Heart right ventricle (tissue), 16 donors: ENCODE measurements at regions not wholly inside any gene's neighbourhood (a gene's known extent, or its start where the extent isn't known, plus 50 kb on each side); places are given as distances from the start of the nearest gene placed in this dataset.

Source experiments
- ATAC-seq, 8 donors: fragments of 200-7000 bp; cut with Tn5 transposase; one replicate each; pipeline ENCODE4 v1.9.1; 2020; ENCODE audit warnings: mild to moderate bottlenecking in 8 of 8, moderate library complexity in 8 of 8, moderate number of reproducible peaks in 1 of 8
- DNase-seq, 2 donors: peaks; one replicate each; pipeline ENCODE4 v3.0.0-alpha.2; 2020
- H3K27ac ChIP-seq, 10 donors: fragments of 200-600 bp; sonication (generic) in 2 of 10; one replicate each; pipeline versions ENCODE4 v1.5.0 to v1.8.0; 2020 to 2022; ENCODE audit warnings: mild to moderate bottlenecking in 3 of 10
- H3K27me3 ChIP-seq, 7 donors: fragments of 200-600 bp; one replicate each; pipeline ENCODE4 v1.8.0; 2021 to 2022; ENCODE audit warnings: mild to moderate bottlenecking in 2 of 7
- H3K36me3 ChIP-seq, 9 donors: fragments of 200-600 bp; sonication (generic) in 1 of 9; one replicate each; pipeline versions ENCODE4 v1.5.0 to v1.8.0; 2020 to 2022; ENCODE audit warnings: mild to moderate bottlenecking in 2 of 9
- H3K4me1 ChIP-seq, 9 donors: fragments of 200-600 bp; sonication (generic) in 1 of 9; one replicate each; pipeline versions ENCODE4 v1.5.0 to v1.8.0; 2020 to 2022; ENCODE audit warnings: mild to moderate bottlenecking in 4 of 9
- H3K4me3 ChIP-seq, 10 donors: fragments of 200-600 bp; sonication (generic) in 2 of 10; one replicate each; pipeline versions ENCODE4 v1.5.0 to v1.8.0; 2020 to 2022; ENCODE audit warnings: mild to moderate bottlenecking in 7 of 10, moderate library complexity in 2 of 10
- H3K9me3 ChIP-seq, 11 donors: fragments of 200-600 bp in 10 of 11; sonication (generic) in 2 of 11; one replicate each; pipeline versions ENCODE4 v1.5.0 to v1.8.0; 2013 to 2022; ENCODE audit warnings: mild to moderate bottlenecking in 2 of 11, control low read depth in 1 of 11, moderate library complexity in 1 of 11
- CTCF ChIP-seq, 9 donors: fragments of 200-600 bp; sonication (generic) in 2 of 9; IDR thresholded peaks; one replicate each; pipeline versions ENCODE4 v1.5.0 to v1.8.0; 2021 to 2022; ENCODE audit warnings: antibody characterized with exemption in 9 of 9, mild to moderate bottlenecking in 5 of 9, moderate library complexity in 1 of 9
- WGBS, 2 donors: extraction: QIAGEN DNeasy Blood & Tissue Kit; methylation state at CpG; one replicate each; pipeline ENCODE4 v1.1.7; 2013; ENCODE audit warnings: inconsistent platforms in 1 of 2; 5-methylcytosine and 5-hydroxymethylcytosine counted together
- intact Hi-C, 10 donors: fragments of 100-400 bp; cut with DNase I; formaldehyde crosslinking; loops; one replicate each; pipeline versions ENCODE4 v1.11.1 to v1.14.2; 2022
- donor health status: Arrhythmogenic right ventricular cardiomyopathy.
- donor health status: ischemic (EF 13 %, LVEDD 7.1; RV severe dilation, severe dysfunction).
- donor health status: healthy with polysubstance abuse.
- donor health status: DM: no; HTN: yes; CAD: no.
- donor health status: DM: no; HTN: no; CAD: no.
- donor health status: ischemic (EF 25% LVEDD 6.9; RV normal size, moderate dysfunction).
- donor health status: ischemic (EF 25% LVEDD 5.7; RV mildly dilated, moderate dysfunction).
- donor health status: healthy.
- donor health status: DM: yes; HTN: yes; CAD: no.
- donor health status: Ischemic cardiomyopathy.
- donor health status: ischemic (EF 35%, LVEDD 5.7; RV mildly dilated, moderate dysfunction).
- donor health status: nonischemic (EF 11% LVEDD 7.7; RV severe dilation, severe dysfunction).
- donor health status: DM: yes; HTN: yes; CAD: no.
- donor health status: PGD.
- donor health status: ischemic (EF 29% LVEDD 5.4; RV normal size, mild dysfunction).
- donor health status: nonischemic (EF 23%, LVEDD 6.1; RV moderate dilation, normal function).

- Histone ChIP-seq H3K36me3 (no peaks in the 10 kb centered on the region), H3K27ac (no peak overlapping the region), H3K9me3 (no peaks in the 10 kb centered on the region), H3K27me3 (peaks cover 0 to 7% (median 0%) of the 10 kb centered on the region in 7 donors), H3K4me3 (no peak overlapping the region), H3K4me1 (no peaks in the 10 kb centered on the region)
- no peak for ATAC-seq
- 84 to 93% methylated on average over 7 of the region's 7 CpGs for WGBS, 2 donors
- intact Hi-C loops: loop anchor here in 3 of 10 donors (5.0 to 10.0 kb wide), 2 partner anchors 225 to 233 kb away; partner anchors contain the start of gene SFRP2 (in 1 of the 3)
- DNase-seq: no peak
- no peak for TF ChIP-seq CTCF (IDR thresholded peaks at IDR 0.05)
These were observed 230.9 kb upstream of the SFRP2 start for GRCh38 chr4:154019811-154020210.

- no peaks in the 10 kb centered on the region for H3K36me3 ChIP-seq
- peak in 2 of 9 donors; percentile 8 to 17 for TF ChIP-seq CTCF (IDR thresholded peaks at IDR 0.05)
- no peaks in the 10 kb centered on the region for H3K9me3 ChIP-seq
- WGBS, 2 donors: 39 to 40% methylated on average over 4 of the region's 4 CpGs
- no peak overlapping the region for H3K27ac ChIP-seq
- peaks cover 0 to 7% (median 0%) of the 10 kb centered on the region in 7 donors for H3K27me3 ChIP-seq
- intact Hi-C loops: loop anchor here in 2 of 10 donors (5.0 to 10.0 kb wide), 2 partner anchors 224 to 231 kb away; partner anchors contain the start of gene SFRP2 (in 1 of the 2)
- no peak for ATAC-seq
- H3K4me1 ChIP-seq: no peaks in the 10 kb centered on the region
- H3K4me3 ChIP-seq: no peak overlapping the region
- DNase-seq: no peak
These were observed 229.8 kb upstream of the SFRP2 start for GRCh38 chr4:154018659-154019058.

- intact Hi-C loops: loop anchor here in 2 of 10 donors (5.0 to 10.0 kb wide), 2 partner anchors 221 to 228 kb away; partner anchors contain the start of gene SFRP2 (in 1 of the 2)
- Histone ChIP-seq H3K4me3 (no peak overlapping the region), H3K27ac (no peak overlapping the region), H3K27me3 (peaks cover 0 to 7% (median 0%) of the 10 kb centered on the region in 7 donors), H3K36me3 (no peaks in the 10 kb centered on the region), H3K9me3 (no peaks in the 10 kb centered on the region), H3K4me1 (no peaks in the 10 kb centered on the region)
- DNase-seq: no peak
- no peak for TF ChIP-seq CTCF (IDR thresholded peaks at IDR 0.05)
- ATAC-seq: no peak
- whole genome bisulfite sequencing, 2 donors: 85 to 89% methylated on average over 3 of the region's 3 CpGs
These were observed 226.7 kb upstream of the SFRP2 start for GRCh38 chr4:154015578-154015977.

- no peak overlapping the region for H3K27ac ChIP-seq
- intact Hi-C loops: loop anchor here in 2 of 10 donors (5.0 to 10.0 kb wide), 2 partner anchors 220 to 227 kb away; partner anchors contain the start of gene SFRP2 (in 1 of the 2)
- no peak for DNase-seq
- no peak for TF ChIP-seq CTCF (IDR thresholded peaks at IDR 0.05)
- no peak for ATAC-seq
- no peak overlapping the region for H3K4me3 ChIP-seq
- no peaks in the 10 kb centered on the region for H3K4me1 ChIP-seq
- no peaks in the 10 kb centered on the region for H3K36me3 ChIP-seq
- WGBS, 2 donors: 43 to 45% methylated on average over 7 of the region's 7 CpGs
- H3K9me3 ChIP-seq: no peaks in the 10 kb centered on the region
- peaks cover 0 to 7% (median 0%) of the 10 kb centered on the region in 7 donors for H3K27me3 ChIP-seq
These were observed 225.8 kb upstream of the SFRP2 start for GRCh38 chr4:154014407-154015321.
